Endothelial cell of umbilical vein (primary cell): ENCODE measurements at regions not wholly inside any gene's neighbourhood (a gene's known extent, or its start where the extent isn't known, plus 50 kb on each side); places are given as distances from the start of the nearest gene placed in this dataset.

ENCODE experiments used
- BruUV-seq: library from RNA; stranded (reverse); fragments of 400-500 nt; replicated peaks from 2 replicates; lab custom pipeline; 2021; lab: Mats Ljungman, UMichigan
- CTCF ChIA-PET: fragments of 300-600, 350-600 bp; sonication (Branson Sonifier 250); formaldehyde crosslinking; loops from one replicate; lab custom pipeline; 2021; ENCODE audit warnings: antibody characterized with exemption, inconsistent platforms; lab: Charles Lee
- POLR2A ChIA-PET: fragments of 300-600, 350-600 bp; sonication (Branson Sonifier 250); formaldehyde crosslinking; loops from one replicate; lab custom pipeline; 2021; ENCODE audit warnings: antibody characterized with exemption, inconsistent platforms; lab: Charles Lee
- DNase-seq: peaks from one replicate; pipeline ENCODE4 v3.0.0-alpha.2; 2011; ENCODE audit warnings: low read depth, low spot score
- FAIRE-seq: peaks from 2 replicates; lab custom pipeline; 2011; peaks lifted over from hg19 to GRCh38; lab: Jason Lieb, UNC
- H2AFZ ChIP-seq: 2 replicates; pipeline ENCODE4 v1.6.0; 2012; ENCODE audit warnings: low read depth, low read length, control low read depth, inconsistent platforms
- H3K27ac ChIP-seq: 2 replicates; pipeline ENCODE4 v1.5.1; 2011; ENCODE audit warnings: low read depth, mild to moderate bottlenecking, control low read depth, low read length, moderate library complexity; ENCODE audit not compliant: insufficient read depth
- H3K27me3 ChIP-seq, 2 experiments: 2 replicates each; pipeline versions ENCODE4 v1.6.0 to v1.6.1; 2011; ENCODE audit warnings: low read length in 2 of 2, mixed read lengths in 1 of 2; ENCODE audit not compliant: control insufficient read depth in 2 of 2, insufficient read depth in 2 of 2
- H3K36me3 ChIP-seq, 2 experiments: 2 replicates in 1 of 2; 3 replicates in 1 of 2; pipeline ENCODE4 v1.5.1; 2011; ENCODE audit warnings: low read length in 2 of 2, mild to moderate bottlenecking in 1 of 2, moderate library complexity in 1 of 2; ENCODE audit not compliant: control insufficient read depth in 2 of 2, insufficient read depth in 2 of 2; ENCODE audit errors: extremely low read depth in 1 of 2
- H3K4me1 ChIP-seq: 3 replicates; pipeline ENCODE4 v1.5.1; 2011; ENCODE audit warnings: mild to moderate bottlenecking, low read length; ENCODE audit not compliant: control insufficient read depth, insufficient read depth; ENCODE audit errors: extremely low read depth
- H3K4me2 ChIP-seq: 2 replicates; pipeline ENCODE4 v1.6.1; 2011; ENCODE audit warnings: low read length, control low read depth, mixed read lengths; ENCODE audit not compliant: insufficient read depth
- H3K4me3 ChIP-seq, 3 experiments: fragments of 200-600 bp in 1 of 3; sonication (generic), shearing (Covaris generic) in 1 of 3; replicated peaks in 1 of 3; 2 replicates each; pipeline ENCODE4 v1.5.1; 2011 to 2016; ENCODE audit warnings: control low read depth in 3 of 3, low read length in 3 of 3, mild to moderate bottlenecking in 2 of 3, inconsistent platforms in 1 of 3, low read depth in 1 of 3, moderate library complexity in 1 of 3; ENCODE audit not compliant: insufficient read depth in 1 of 3
- H3K79me2 ChIP-seq: 2 replicates; pipeline ENCODE4 v1.6.0; 2012; ENCODE audit warnings: low read length, inconsistent platforms; ENCODE audit not compliant: control insufficient read depth, insufficient read depth
- H3K9ac ChIP-seq: replicated peaks from 2 replicates; pipeline ENCODE3; 2011; ENCODE audit warnings: low read length, control low read depth; ENCODE audit not compliant: insufficient read depth; ENCODE audit errors: extremely low read depth
- H3K9me1 ChIP-seq: replicated peaks from 3 replicates; pipeline ENCODE4 v1.6.0; 2011; ENCODE audit warnings: mild to moderate bottlenecking, low read length; ENCODE audit not compliant: control insufficient read depth, insufficient read depth; ENCODE audit errors: extremely low read depth
- H3K9me3 ChIP-seq: replicated peaks from 2 replicates; pipeline ENCODE4 v1.5.1; 2012; ENCODE audit warnings: low read length, inconsistent platforms; ENCODE audit not compliant: control insufficient read depth, insufficient read depth
- H4K20me1 ChIP-seq: replicated peaks from 2 replicates; pipeline ENCODE3; 2011; ENCODE audit warnings: mild to moderate bottlenecking, low read length; ENCODE audit not compliant: control insufficient read depth, insufficient read depth; ENCODE audit errors: extremely low read depth
- EZH2 ChIP-seq: IDR thresholded peaks from 2 replicates; pipeline ENCODE4 v1.6.1; 2012; ENCODE audit warnings: borderline replicate concordance, low read depth, mild to moderate bottlenecking, moderate library complexity, low read length, inconsistent platforms; ENCODE audit not compliant: severe bottlenecking
- FOS ChIP-seq: IDR thresholded peaks from 2 replicates; pipeline ENCODE4 v1.6.1; 2011; ENCODE audit warnings: mild to moderate bottlenecking, low read length, moderate library complexity, borderline replicate concordance; ENCODE audit not compliant: insufficient read depth
- GATA2 ChIP-seq: IDR thresholded peaks from 2 replicates; pipeline ENCODE4 v1.7.0; 2011; ENCODE audit warnings: low read depth, mild to moderate bottlenecking, moderate library complexity, mixed read lengths, low read length; ENCODE audit not compliant: insufficient read length, insufficient read depth
- JUN ChIP-seq: IDR thresholded peaks from 2 replicates; pipeline ENCODE4 v1.6.1; 2011; ENCODE audit warnings: borderline replicate concordance, low read depth; ENCODE audit not compliant: insufficient read length, insufficient read depth
- MYC ChIP-seq: IDR thresholded peaks from one replicate; pipeline ENCODE4 v1.6.1; 2011; ENCODE audit warnings: mild to moderate bottlenecking, low read depth, low read length
- POLR2A ChIP-seq: IDR thresholded peaks from 2 replicates; pipeline ENCODE4 v1.6.1; 2012; ENCODE audit warnings: low read depth, mild to moderate bottlenecking, control low read depth, low read length
- dilution Hi-C: fragments of 300-500 bp; cut with MboI; formaldehyde crosslinking; loops from one replicate; pipeline ENCODE4 v1.15.0; 2019; ENCODE audit warnings: low sequenced_read_pairs; ENCODE audit not compliant: extremely low pct_ligation_motif_present
- intact Hi-C: fragments of 100-400 bp; cut with micrococcal nuclease; formaldehyde crosslinking; loops from one replicate; pipeline ENCODE4 v1.10.0; 2022
- TF ChIP-seq, protein P1 (sequence below): IDR thresholded peaks from 2 replicates; pipeline ENCODE4 v1.6.1; 2011; ENCODE audit not compliant: insufficient read depth, insufficient read length
- TF ChIP-seq, protein P2 (sequence below), 2 donors: IDR thresholded peaks; 1 replicate in 1 of 2; 2 replicates in 1 of 2; pipeline ENCODE4 v1.5.1; 2011; ENCODE audit warnings: low read length in 2 of 2, mild to moderate bottlenecking in 2 of 2, moderate library complexity in 2 of 2, control low read depth in 1 of 2, inconsistent platforms in 1 of 2, low read depth in 1 of 2; ENCODE audit not compliant: insufficient read depth in 1 of 2; ENCODE audit errors: extremely low read depth in 1 of 2

DNA sequence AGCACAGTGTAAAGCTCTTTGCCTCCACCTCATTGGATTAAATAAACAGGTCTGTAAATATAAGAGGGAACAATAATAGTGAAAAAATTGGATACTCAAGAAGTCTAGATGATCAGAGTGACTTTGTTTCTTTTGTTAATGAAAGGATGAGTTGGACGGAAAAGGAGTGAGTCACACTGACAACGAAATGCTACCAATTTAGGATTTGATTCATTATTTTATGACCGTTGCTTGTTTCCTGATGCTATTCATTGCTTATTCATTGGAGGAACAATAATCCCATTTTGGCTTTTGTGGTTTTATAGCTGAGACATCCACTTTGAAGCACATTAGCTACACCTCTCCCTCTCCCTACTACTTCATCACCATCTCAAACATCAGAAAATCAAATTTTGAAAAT is 74.4 kb upstream of the DYNLT3 start:
- no peaks in the 10 kb centered on the region for H3K36me3 ChIP-seq
- dilution Hi-C loops = no loop called here
- no peaks in the 10 kb centered on the region for H3K9me1 ChIP-seq
- intact Hi-C loops = loop anchor here (5.0 kb wide), 1 partner anchor 74 kb away; the partner anchor contains the start of gene DYNLT3
- no peak overlapping the region for H3K4me2 ChIP-seq
- no peaks in the 10 kb centered on the region for H3K27me3 ChIP-seq
- H4K20me1 ChIP-seq = no peaks in the 10 kb centered on the region
- H3K9me3 ChIP-seq = no peaks in the 10 kb centered on the region
- DNase-seq = peak; percentile 58
- peak; percentile 92 for FAIRE-seq
- ChIA-PET CTCF (interaction anchor here (1.0 to 2.0 kb wide), 2 partner anchors 245 to 254 kb away, joined by 3 to 7 read pairs; no protein-coding TSS in a partner anchor), POLR2A (no interaction called here)
- no peak overlapping the region for H3K9ac ChIP-seq
- peaks cover 7% of the 10 kb centered on the region for H3K4me1 ChIP-seq
- TF ChIP-seq FOS = peak; percentile 91
- TF ChIP-seq JUN = peak; percentile 83
- TF ChIP-seq, protein P1, sequence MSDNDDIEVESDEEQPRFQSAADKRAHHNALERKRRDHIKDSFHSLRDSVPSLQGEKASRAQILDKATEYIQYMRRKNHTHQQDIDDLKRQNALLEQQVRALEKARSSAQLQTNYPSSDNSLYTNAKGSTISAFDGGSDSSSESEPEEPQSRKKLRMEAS = no peak
- TF ChIP-seq MYC = no peak
- H3K27ac ChIP-seq = no peak overlapping the region
- H3K4me3 ChIP-seq = no peak overlapping the region
- no peaks in the 10 kb centered on the region for H3K79me2 ChIP-seq
- BruUV-seq = no TSS peak
- H2AFZ ChIP-seq = no peak overlapping the region

DNA sequence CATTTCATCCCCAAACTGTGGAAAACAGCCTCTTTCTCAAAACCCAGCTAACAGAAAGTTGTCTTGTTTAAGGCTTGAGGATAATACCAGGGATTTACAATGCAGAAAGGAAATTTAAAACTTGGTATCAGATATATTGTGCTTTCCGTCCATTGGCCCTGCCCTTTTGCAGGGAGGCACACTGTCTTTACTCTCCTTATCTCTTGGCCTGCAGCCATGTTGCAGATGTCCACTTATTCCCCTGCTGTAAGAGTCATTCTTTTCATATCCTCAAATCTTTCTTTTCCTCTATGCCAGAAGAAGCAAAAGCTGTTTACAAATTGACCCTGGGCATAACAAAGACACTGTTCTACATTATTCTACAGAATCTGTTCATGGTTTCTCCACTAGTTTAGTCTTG is 75.6 kb upstream of the DYNLT3 start:
- no peak overlapping the region for H3K27ac ChIP-seq
- peak; percentile 1 for DNase-seq
- no peaks in the 10 kb centered on the region for H3K9me3 ChIP-seq
- BruUV-seq = no TSS peak
- dilution Hi-C loops = no loop called here
- no peaks in the 10 kb centered on the region for H3K79me2 ChIP-seq
- no peaks in the 10 kb centered on the region for H3K9me1 ChIP-seq
- TF ChIP-seq, protein P2, sequence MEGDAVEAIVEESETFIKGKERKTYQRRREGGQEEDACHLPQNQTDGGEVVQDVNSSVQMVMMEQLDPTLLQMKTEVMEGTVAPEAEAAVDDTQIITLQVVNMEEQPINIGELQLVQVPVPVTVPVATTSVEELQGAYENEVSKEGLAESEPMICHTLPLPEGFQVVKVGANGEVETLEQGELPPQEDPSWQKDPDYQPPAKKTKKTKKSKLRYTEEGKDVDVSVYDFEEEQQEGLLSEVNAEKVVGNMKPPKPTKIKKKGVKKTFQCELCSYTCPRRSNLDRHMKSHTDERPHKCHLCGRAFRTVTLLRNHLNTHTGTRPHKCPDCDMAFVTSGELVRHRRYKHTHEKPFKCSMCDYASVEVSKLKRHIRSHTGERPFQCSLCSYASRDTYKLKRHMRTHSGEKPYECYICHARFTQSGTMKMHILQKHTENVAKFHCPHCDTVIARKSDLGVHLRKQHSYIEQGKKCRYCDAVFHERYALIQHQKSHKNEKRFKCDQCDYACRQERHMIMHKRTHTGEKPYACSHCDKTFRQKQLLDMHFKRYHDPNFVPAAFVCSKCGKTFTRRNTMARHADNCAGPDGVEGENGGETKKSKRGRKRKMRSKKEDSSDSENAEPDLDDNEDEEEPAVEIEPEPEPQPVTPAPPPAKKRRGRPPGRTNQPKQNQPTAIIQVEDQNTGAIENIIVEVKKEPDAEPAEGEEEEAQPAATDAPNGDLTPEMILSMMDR (IDR thresholded peaks at IDR 0.05; ENCODE audit: extremely low read depth in 1 of 2, insufficient read depth in 1 of 2, low read depth in 1 of 2, low read length in 2 of 2) = no peak
- TF ChIP-seq, protein P1 = no peak
- no peak for TF ChIP-seq POLR2A
- no peak for TF ChIP-seq EZH2
- TF ChIP-seq GATA2 = peak; percentile 30
- TF ChIP-seq FOS = no peak
- TF ChIP-seq JUN = no peak
- no peak overlapping the region for H3K9ac ChIP-seq
- ChIA-PET POLR2A (no interaction called here), CTCF (interaction anchor here (2.0 kb wide), 1 partner anchor 243 kb away, joined by 7 read pairs; no protein-coding TSS in a partner anchor)
- FAIRE-seq = peak; percentile 71
- H3K4me2 ChIP-seq = no peak overlapping the region
- intact Hi-C loops = loop anchor here (5.0 kb wide), 1 partner anchor 76 kb away; the partner anchor contains the start of gene DYNLT3
- no peaks in the 10 kb centered on the region for H3K27me3 ChIP-seq
- no peaks in the 10 kb centered on the region for H4K20me1 ChIP-seq
- peak overlapping the region; percentile 21 for H2AFZ ChIP-seq
- no peaks in the 10 kb centered on the region for H3K36me3 ChIP-seq
- H3K4me1 ChIP-seq = peaks cover 7% of the 10 kb centered on the region
- no peak overlapping the region for H3K4me3 ChIP-seq
